ENCODE measurements at regions not wholly inside any gene's neighbourhood (a gene's known extent, or its start where the extent isn't known, plus 50 kb on each side); places are given as distances from the start of the nearest gene placed in this dataset.

GRCh38 chr1:79568411-79568810, 561.9 kb upstream of the ADGRL4 start:
- H3K9me3 ChIP-seq: no peaks in the 10 kb centered on the region
- no peaks in the 10 kb centered on the region for H3K4me1 ChIP-seq
- TF ChIP-seq POLR2A (IDR thresholded peaks at IDR 0.05): no peak
- no peak for TF ChIP-seq CTCF (IDR thresholded peaks at IDR 0.05)
- H3K4me3 ChIP-seq: no peak overlapping the region
- H3K27me3 ChIP-seq: no peaks in the 10 kb centered on the region
- no peaks in the 10 kb centered on the region for H3K36me3 ChIP-seq
- H3K27ac ChIP-seq: no peak overlapping the region
- no peak for DNase-seq

- Histone ChIP-seq H3K36me3 (no peaks in the 10 kb centered on the region), H3K9me3 (no peaks in the 10 kb centered on the region), H3K27me3 (no peaks in the 10 kb centered on the region), H3K4me1 (no peaks in the 10 kb centered on the region), H3K4me3 (no peak overlapping the region), H3K27ac (no peak overlapping the region)
- TF ChIP-seq CTCF (IDR thresholded peaks at IDR 0.05): no peak
- no peak for TF ChIP-seq POLR2A (IDR thresholded peaks at IDR 0.05)
- DNase-seq: no peak
These were observed 555.0 kb upstream of the ADGRL4 start for GRCh38 chr1:79561521-79561978.

GRCh38 chr1:79556189-79556588, 549.7 kb upstream of the ADGRL4 start:
- no peak for DNase-seq
- Histone ChIP-seq H3K27me3 (no peaks in the 10 kb centered on the region), H3K9me3 (no peaks in the 10 kb centered on the region), H3K27ac (no peak overlapping the region), H3K4me1 (no peaks in the 10 kb centered on the region), H3K36me3 (no peaks in the 10 kb centered on the region), H3K4me3 (no peak overlapping the region)
- TF ChIP-seq CTCF (IDR thresholded peaks at IDR 0.05) (no peak), POLR2A (IDR thresholded peaks at IDR 0.05) (no peak)

- no peak overlapping the region for H3K27ac ChIP-seq
- H3K4me1 ChIP-seq: no peaks in the 10 kb centered on the region
- no peaks in the 10 kb centered on the region for H3K36me3 ChIP-seq
- H3K27me3 ChIP-seq: no peaks in the 10 kb centered on the region
- H3K4me3 ChIP-seq: no peak overlapping the region
- DNase-seq: no peak
- H3K9me3 ChIP-seq: no peaks in the 10 kb centered on the region
- TF ChIP-seq POLR2A (IDR thresholded peaks at IDR 0.05) (no peak), CTCF (IDR thresholded peaks at IDR 0.05) (no peak)
These were observed 548.2 kb upstream of the ADGRL4 start for GRCh38 chr1:79554688-79555087.

GRCh38 chr1:79551321-79551720, 544.8 kb upstream of the ADGRL4 start:
- no peak for DNase-seq
- H3K36me3 ChIP-seq: no peaks in the 10 kb centered on the region
- H3K27me3 ChIP-seq: no peaks in the 10 kb centered on the region
- H3K9me3 ChIP-seq: no peaks in the 10 kb centered on the region
- no peaks in the 10 kb centered on the region for H3K4me1 ChIP-seq
- no peak overlapping the region for H3K27ac ChIP-seq
- no peak overlapping the region for H3K4me3 ChIP-seq
- TF ChIP-seq POLR2A (IDR thresholded peaks at IDR 0.05): no peak
- TF ChIP-seq CTCF (IDR thresholded peaks at IDR 0.05): no peak

GRCh38 chr1:79550402-79550801, 543.9 kb upstream of the ADGRL4 start:
- no peak for TF ChIP-seq POLR2A (IDR thresholded peaks at IDR 0.05)
- no peaks in the 10 kb centered on the region for H3K36me3 ChIP-seq
- no peaks in the 10 kb centered on the region for H3K27me3 ChIP-seq
- no peak overlapping the region for H3K27ac ChIP-seq
- no peak overlapping the region for H3K4me3 ChIP-seq
- DNase-seq: no peak
- H3K4me1 ChIP-seq: no peaks in the 10 kb centered on the region
- H3K9me3 ChIP-seq: no peaks in the 10 kb centered on the region
